Nephron (organoid): ENCODE measurements at regions not wholly inside any gene's neighbourhood (a gene's known extent, or its start where the extent isn't known, plus 50 kb on each side); places are given as distances from the start of the nearest gene placed in this dataset.

Experiments
- H3K27ac Mint-ChIP-seq, 3 experiments: 2 replicates each; pipeline ENCODE4 v1.8.0; 2020; ENCODE audit warnings: mixed read lengths in 3 of 3, mild to moderate bottlenecking in 2 of 3, moderate library complexity in 1 of 3
- H3K27me3 Mint-ChIP-seq: 2 replicates; pipeline ENCODE4 v1.8.0; 2021; ENCODE audit warnings: low read depth, mild to moderate bottlenecking, moderate library complexity, mixed read lengths
- H3K36me3 Mint-ChIP-seq: 2 replicates; pipeline ENCODE4 v1.8.0; 2020; ENCODE audit warnings: low read depth, mixed read lengths
- H3K4me1 Mint-ChIP-seq: 2 replicates; pipeline ENCODE4 v1.8.0; 2020; ENCODE audit warnings: mixed read lengths
- H3K4me3 Mint-ChIP-seq, 3 experiments: 2 replicates each; pipeline ENCODE4 v1.8.0; 2020; ENCODE audit warnings: mild to moderate bottlenecking in 3 of 3, mixed read lengths in 3 of 3, moderate library complexity in 2 of 3
- H3K9me3 Mint-ChIP-seq: 2 replicates; pipeline ENCODE4 v1.8.0; 2020; ENCODE audit warnings: mixed read lengths
- CTCF ChIP-seq, 3 experiments: fragments of 200-600 bp; sonication (generic); IDR thresholded peaks; one replicate each; pipeline ENCODE4 v1.5.0; 2021; ENCODE audit warnings: antibody characterized with exemption in 3 of 3; ENCODE audit not compliant: unreplicated experiment in 3 of 3

- Mint-ChIP-seq H3K27ac (no peak overlapping the region), H3K36me3 (no peaks in the 10 kb centered on the region), H3K4me1 (peaks cover 53% of the 10 kb centered on the region), H3K4me3 (no peak overlapping the region), H3K9me3 (peaks cover 2% of the 10 kb centered on the region), H3K27me3 (peaks cover 11% of the 10 kb centered on the region)
- no peak for TF ChIP-seq CTCF (IDR thresholded peaks at IDR 0.05; ENCODE audit: unreplicated experiment in 3 of 3)
Observed at GRCh38 chr3:193984876-193985275, 151.1 kb upstream of the HES1 start.

GRCh38 chr3:193987186-193987585, 148.8 kb upstream of the HES1 start:
- Mint-ChIP-seq H3K9me3 (peaks cover 3% of the 10 kb centered on the region), H3K36me3 (no peaks in the 10 kb centered on the region), H3K27ac (no peak overlapping the region), H3K4me3 (no peak overlapping the region), H3K4me1 (peaks cover 47% of the 10 kb centered on the region), H3K27me3 (peaks cover 14% of the 10 kb centered on the region)
- no peak for TF ChIP-seq CTCF (IDR thresholded peaks at IDR 0.05; ENCODE audit: unreplicated experiment in 3 of 3)

GRCh38 chr3:193989186-193989585, 146.8 kb upstream of the HES1 start:
- H3K4me1 Mint-ChIP-seq: peaks cover 38% of the 10 kb centered on the region
- TF ChIP-seq CTCF (IDR thresholded peaks at IDR 0.05; ENCODE audit: unreplicated experiment in 3 of 3): no peak
- peaks cover 3% of the 10 kb centered on the region for H3K9me3 Mint-ChIP-seq
- no peaks in the 10 kb centered on the region for H3K36me3 Mint-ChIP-seq
- H3K27ac Mint-ChIP-seq: no peak overlapping the region
- H3K4me3 Mint-ChIP-seq: no peak overlapping the region
- H3K27me3 Mint-ChIP-seq: peaks cover 29% of the 10 kb centered on the region

GRCh38 chr3:193991666-193992424, 144.1 kb upstream of the HES1 start:
- H3K4me1 Mint-ChIP-seq: peaks cover 27% of the 10 kb centered on the region
- H3K9me3 Mint-ChIP-seq: peaks cover 3% of the 10 kb centered on the region
- peaks cover 52% of the 10 kb centered on the region for H3K27me3 Mint-ChIP-seq
- no peak overlapping the region for H3K27ac Mint-ChIP-seq
- TF ChIP-seq CTCF (IDR thresholded peaks at IDR 0.05; ENCODE audit: unreplicated experiment in 3 of 3): no peak
- no peak overlapping the region for H3K4me3 Mint-ChIP-seq
- no peaks in the 10 kb centered on the region for H3K36me3 Mint-ChIP-seq

- Mint-ChIP-seq H3K36me3 (no peaks in the 10 kb centered on the region), H3K27ac (no peak overlapping the region), H3K4me1 (peaks cover 28% of the 10 kb centered on the region), H3K9me3 (peaks cover 3% of the 10 kb centered on the region), H3K27me3 (peaks cover 59% of the 10 kb centered on the region), H3K4me3 (no peak overlapping the region)
- no peak for TF ChIP-seq CTCF (IDR thresholded peaks at IDR 0.05; ENCODE audit: unreplicated experiment in 3 of 3)
Observed at GRCh38 chr3:193992425-193993037, 143.4 kb upstream of the HES1 start.

GRCh38 chr3:193996221-193996620, 139.7 kb upstream of the HES1 start:
- H3K4me1 Mint-ChIP-seq: peaks cover 32% of the 10 kb centered on the region
- no peak for TF ChIP-seq CTCF (IDR thresholded peaks at IDR 0.05; ENCODE audit: unreplicated experiment in 3 of 3)
- no peak overlapping the region for H3K27ac Mint-ChIP-seq
- no peaks in the 10 kb centered on the region for H3K36me3 Mint-ChIP-seq
- H3K4me3 Mint-ChIP-seq: no peak overlapping the region
- H3K9me3 Mint-ChIP-seq: no peaks in the 10 kb centered on the region
- H3K27me3 Mint-ChIP-seq: peaks cover 78% of the 10 kb centered on the region
